Esophagus muscularis mucosa (tissue), 4 donors: ENCODE measurements at regions not wholly inside any gene's neighbourhood (a gene's known extent, or its start where the extent isn't known, plus 50 kb on each side); places are given as distances from the start of the nearest gene placed in this dataset.

Experiments used
- DNase-seq: peaks from one replicate; pipeline ENCODE4 v3.0.0-alpha.2; 2017; ENCODE audit errors: extremely low spot score
- H3K27ac ChIP-seq, 4 donors: fragments of 200-600 bp; sonication (generic); replicated peaks in 1 of 4; 1 replicate in 3 of 4; 2 replicates in 1 of 4; pipeline ENCODE4 v1.5.1; 2016 to 2019; ENCODE audit warnings: mild to moderate bottlenecking in 1 of 4
- H3K27me3 ChIP-seq, 4 donors: fragments of 200-600 bp; sonication (generic); one replicate each; pipeline versions ENCODE4 v1.5.1 to v1.6.0; 2016 to 2019
- H3K36me3 ChIP-seq, 4 donors: fragments of 200-600 bp; sonication (generic); one replicate each; pipeline ENCODE4 v1.5.1; 2016 to 2019
- H3K4me1 ChIP-seq, 4 donors: fragments of 200-600 bp; sonication (generic); one replicate each; pipeline ENCODE4 v1.5.1; 2016 to 2019
- H3K4me3 ChIP-seq, 4 donors: fragments of 200-600 bp; sonication (generic); 1 replicate in 2 of 4; 2 replicates in 2 of 4; pipeline ENCODE4 v1.5.1; 2016 to 2019; ENCODE audit warnings: mild to moderate bottlenecking in 4 of 4, moderate library complexity in 1 of 4
- H3K9me3 ChIP-seq, 4 donors: fragments of 200-600 bp; sonication (generic); 1 replicate in 3 of 4; 2 replicates in 1 of 4; pipeline ENCODE4 v1.5.1; 2016 to 2019
- CTCF ChIP-seq, 3 experiments: fragments of 200-600 bp in 2 of 3; fragments of 450-650 bp in 1 of 3; sonication (generic) in 2 of 3; IDR thresholded peaks; one replicate each; pipeline ENCODE4 v1.5.1; 2017 to 2019; ENCODE audit warnings: antibody characterized with exemption in 3 of 3, mild to moderate bottlenecking in 2 of 3, moderate library complexity in 1 of 3
- EP300 ChIP-seq: sonication (generic); formaldehyde crosslinking; IDR thresholded peaks from one replicate; pipeline ENCODE4 v1.6.1; 2017; ENCODE audit warnings: antibody characterized with exemption
- POLR2A ChIP-seq: fragments of 450-650 bp; IDR thresholded peaks from one replicate; pipeline ENCODE4 v1.6.1; 2017; ENCODE audit warnings: antibody characterized with exemption, moderate library complexity, mild to moderate bottlenecking, low read depth
- POLR2AphosphoS5 ChIP-seq, 2 donors: sonication (generic); formaldehyde crosslinking; IDR thresholded peaks; one replicate each; pipeline ENCODE4 v1.6.1; 2017; ENCODE audit warnings: antibody characterized with exemption in 2 of 2
- WGBS: methylation state at CpG from one replicate; pipeline ENCODE4 v1.1.5; 2018; 5-methylcytosine and 5-hydroxymethylcytosine counted together
- intact Hi-C: fragments of 100-400 bp; cut with DNase I; formaldehyde crosslinking; loops from one replicate; pipeline ENCODE4 v1.15.1; 2023

GRCh38 chr3:84082726-84083125 is 876.1 kb upstream of the CADM2 start:
- H3K9me3 ChIP-seq = peaks cover 0 to 16% (median 8%) of the 10 kb centered on the region in 4 donors
- H3K4me3 ChIP-seq = no peak overlapping the region
- no peak for DNase-seq
- no peaks in the 10 kb centered on the region for H3K36me3 ChIP-seq
- no peaks in the 10 kb centered on the region for H3K27me3 ChIP-seq
- 79% methylated on average over 1 of the region's 1 CpG for WGBS
- TF ChIP-seq POLR2AphosphoS5 (IDR thresholded peaks at IDR 0.05) = no peak
- no peak for TF ChIP-seq EP300
- no peak for TF ChIP-seq POLR2A
- TF ChIP-seq CTCF (IDR thresholded peaks at IDR 0.05) = no peak
- H3K4me1 ChIP-seq = no peaks in the 10 kb centered on the region
- H3K27ac ChIP-seq = no peak overlapping the region
- intact Hi-C loops = no loop called here

GRCh38 chr3:84092907-84093306 is 865.9 kb upstream of the CADM2 start:
- intact Hi-C loops = no loop called here
- no peaks in the 10 kb centered on the region for H3K27me3 ChIP-seq
- no peak overlapping the region for H3K27ac ChIP-seq
- H3K4me1 ChIP-seq = no peaks in the 10 kb centered on the region
- no peaks in the 10 kb centered on the region for H3K36me3 ChIP-seq
- no peak overlapping the region for H3K4me3 ChIP-seq
- H3K9me3 ChIP-seq = no peaks in the 10 kb centered on the region
- no peak for DNase-seq
- WGBS = 49% methylated on average over 2 of the region's 2 CpGs
- TF ChIP-seq POLR2A = no peak

GRCh38 chr3:84096188-84096587 is 862.6 kb upstream of the CADM2 start:
- no peak for DNase-seq
- H3K4me3 ChIP-seq = no peak overlapping the region
- TF ChIP-seq POLR2A (no peak), CTCF (IDR thresholded peaks at IDR 0.05) (no peak), POLR2AphosphoS5 (IDR thresholded peaks at IDR 0.05) (no peak), EP300 (no peak)
- no peaks in the 10 kb centered on the region for H3K9me3 ChIP-seq
- H3K4me1 ChIP-seq = no peaks in the 10 kb centered on the region
- intact Hi-C loops = no loop called here
- no peaks in the 10 kb centered on the region for H3K36me3 ChIP-seq
- no peaks in the 10 kb centered on the region for H3K27me3 ChIP-seq
- no peak overlapping the region for H3K27ac ChIP-seq

DNA sequence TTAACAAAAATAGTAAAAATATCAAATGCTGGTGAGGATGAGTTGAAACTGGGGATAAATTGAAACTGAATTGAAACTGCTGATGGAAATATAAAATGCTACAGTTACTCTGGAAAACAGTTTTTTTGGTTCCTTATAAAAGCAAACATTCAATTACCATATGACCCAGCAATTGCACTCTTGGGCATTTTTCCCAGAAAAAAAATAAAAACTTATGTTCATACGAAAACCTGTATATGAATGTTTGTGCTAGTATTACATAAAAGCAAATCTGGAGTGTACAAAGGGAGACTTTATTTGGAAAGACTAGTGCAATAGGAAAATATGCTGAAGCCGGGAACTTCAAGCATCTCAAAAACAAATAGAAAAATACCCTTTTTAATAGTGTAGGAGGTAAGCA is 857.9 kb upstream of the CADM2 start:
- H3K36me3 ChIP-seq = no peaks in the 10 kb centered on the region
- H3K27me3 ChIP-seq = no peaks in the 10 kb centered on the region
- intact Hi-C loops = no loop called here
- no peaks in the 10 kb centered on the region for H3K9me3 ChIP-seq
- H3K4me3 ChIP-seq = no peak overlapping the region
- 64% methylated on average over 2 of the region's 2 CpGs for WGBS
- no peak for TF ChIP-seq POLR2AphosphoS5 (IDR thresholded peaks at IDR 0.05)
- no peak for DNase-seq
- no peak overlapping the region for H3K27ac ChIP-seq
- H3K4me1 ChIP-seq = no peaks in the 10 kb centered on the region

DNA sequence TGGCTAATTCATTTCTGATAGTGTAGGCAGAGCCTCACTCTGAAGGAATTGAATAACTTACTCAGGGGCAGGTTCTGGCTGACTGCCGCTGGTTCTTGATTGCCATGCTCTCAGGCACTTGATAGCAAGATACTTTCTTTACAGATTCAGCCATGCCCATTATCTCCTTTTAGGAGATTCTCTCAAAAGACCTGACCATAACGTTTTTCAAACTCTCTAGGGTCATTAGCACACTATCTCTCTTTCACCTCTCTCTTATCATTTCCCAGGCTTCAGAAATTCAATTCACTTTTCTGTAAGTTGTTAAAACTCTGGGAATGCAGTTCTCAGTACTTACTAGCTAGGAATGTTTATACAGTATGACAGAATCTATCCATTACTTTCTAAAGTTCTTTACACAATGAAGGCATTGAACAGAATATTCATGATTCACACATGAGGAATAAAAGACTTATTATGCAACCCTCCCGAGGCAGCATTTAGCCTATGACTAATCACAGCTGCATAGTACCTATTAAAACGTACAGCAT is 850.3 kb upstream of the CADM2 start:
- Histone ChIP-seq H3K4me3 (no peak overlapping the region), H3K36me3 (no peaks in the 10 kb centered on the region), H3K4me1 (peaks cover 0 to 9% (median 0%) of the 10 kb centered on the region in 4 donors), H3K9me3 (no peaks in the 10 kb centered on the region), H3K27me3 (no peaks in the 10 kb centered on the region), H3K27ac (no peak overlapping the region)
- no peak for DNase-seq
- TF ChIP-seq CTCF (IDR thresholded peaks at IDR 0.05) (no peak), POLR2AphosphoS5 (IDR thresholded peaks at IDR 0.05) (no peak), EP300 (no peak), POLR2A (no peak)
- WGBS = 19% methylated on average over 4 of the region's 4 CpGs
- intact Hi-C loops = no loop called here

GRCh38 chr3:84109911-84110310 is 848.9 kb upstream of the CADM2 start:
- Histone ChIP-seq H3K4me3 (no peak overlapping the region), H3K9me3 (no peaks in the 10 kb centered on the region), H3K27me3 (no peaks in the 10 kb centered on the region), H3K27ac (no peak overlapping the region), H3K4me1 (peaks cover 0 to 9% (median 0%) of the 10 kb centered on the region in 4 donors), H3K36me3 (no peaks in the 10 kb centered on the region)
- TF ChIP-seq POLR2AphosphoS5 (IDR thresholded peaks at IDR 0.05) (no peak), EP300 (no peak)
- no peak for DNase-seq
- intact Hi-C loops = no loop called here
